ENCODE measurements at regions not wholly inside any gene's neighbourhood (a gene's known extent, or its start where the extent isn't known, plus 50 kb on each side); places are given as distances from the start of the nearest gene placed in this dataset.

- no peak for DNase-seq
- H3K4me3 ChIP-seq (ENCODE audit: low read depth, low read length), result no peak overlapping the region
- no peaks in the 10 kb centered on the region for H3K36me3 ChIP-seq (replicated peaks)
- H3K27ac ChIP-seq, result no peak overlapping the region
- no peaks in the 10 kb centered on the region for H3K27me3 ChIP-seq (replicated peaks)
- in situ Hi-C loops (cut with HindIII; ENCODE audit: low pct_ligation_motif_present, low sequenced_read_pairs), result no loop called here
- no peak for TF ChIP-seq CTCF (IDR thresholded peaks at IDR 0.05; ENCODE audit: low read depth, low read length, missing control alignments)
Observed at GRCh38 chr1:18052671-18053070, 54.9 kb upstream of the IGSF21 start.

GRCh38 chr1:18055156-18055555 lies 52.4 kb upstream of the IGSF21 start:
- Histone ChIP-seq H3K27ac (no peak overlapping the region), H3K36me3 (replicated peaks) (no peaks in the 10 kb centered on the region), H3K27me3 (replicated peaks) (no peaks in the 10 kb centered on the region), H3K4me3 (ENCODE audit: low read depth, low read length) (no peak overlapping the region)
- no peak for DNase-seq
- in situ Hi-C loops (cut with HindIII; ENCODE audit: low pct_ligation_motif_present, low sequenced_read_pairs), result no loop called here
- no peak for TF ChIP-seq CTCF (IDR thresholded peaks at IDR 0.05; ENCODE audit: low read depth, low read length, missing control alignments)

GRCh38 chr1:18056545-18056944 lies 51.1 kb upstream of the IGSF21 start:
- H3K36me3 ChIP-seq (replicated peaks), result no peaks in the 10 kb centered on the region
- no peaks in the 10 kb centered on the region for H3K27me3 ChIP-seq (replicated peaks)
- DNase-seq, result no peak
- no peak overlapping the region for H3K27ac ChIP-seq
- TF ChIP-seq CTCF (IDR thresholded peaks at IDR 0.05; ENCODE audit: low read depth, low read length, missing control alignments), result no peak
- in situ Hi-C loops (cut with HindIII; ENCODE audit: low pct_ligation_motif_present, low sequenced_read_pairs), result no loop called here
- no peak overlapping the region for H3K4me3 ChIP-seq (ENCODE audit: low read depth, low read length)

GRCh38 chr1:18057623-18058022 lies 50.0 kb upstream of the IGSF21 start:
- TF ChIP-seq CTCF (IDR thresholded peaks at IDR 0.05; ENCODE audit: low read depth, low read length, missing control alignments), result no peak
- Histone ChIP-seq H3K27ac (no peak overlapping the region), H3K4me3 (ENCODE audit: low read depth, low read length) (no peak overlapping the region), H3K36me3 (replicated peaks) (no peaks in the 10 kb centered on the region), H3K27me3 (replicated peaks) (no peaks in the 10 kb centered on the region)
- in situ Hi-C loops (cut with HindIII; ENCODE audit: low pct_ligation_motif_present, low sequenced_read_pairs), result no loop called here
- no peak for DNase-seq

Data from brain microvascular endothelial cell (primary cell).